BLaER1 (cell line): ENCODE measurements at regions not wholly inside any gene's neighbourhood (a gene's known extent, or its start where the extent isn't known, plus 50 kb on each side); places are given as distances from the start of the nearest gene placed in this dataset.

Experiments used
- H3K27ac ChIP-seq: shearing (Covaris generic); formaldehyde crosslinking; 2 replicates; pipeline ENCODE4 v1.8.1; 2022
- H3K27me3 ChIP-seq: shearing (Covaris generic); formaldehyde crosslinking; 2 replicates; pipeline ENCODE4 v1.8.1; 2022
- H3K36me3 ChIP-seq: shearing (Covaris generic); formaldehyde crosslinking; 2 replicates; pipeline ENCODE4 v1.8.1; 2022
- H3K4me1 ChIP-seq: shearing (Covaris generic); formaldehyde crosslinking; 2 replicates; pipeline ENCODE4 v1.8.1; 2022
- H3K4me2 ChIP-seq: shearing (Covaris generic); formaldehyde crosslinking; 2 replicates; pipeline ENCODE4 v1.8.1; 2022
- H3K4me3 ChIP-seq: shearing (Covaris generic); formaldehyde crosslinking; 2 replicates; pipeline ENCODE4 v1.8.1; 2022
- H3K9ac ChIP-seq: shearing (Covaris generic); formaldehyde crosslinking; 2 replicates; pipeline ENCODE4 v1.8.1; 2022
- H3K9me3 ChIP-seq: shearing (Covaris generic); formaldehyde crosslinking; 2 replicates; pipeline ENCODE4 v1.8.1; 2022
- H4K20me1 ChIP-seq: shearing (Covaris generic); formaldehyde crosslinking; 2 replicates; pipeline ENCODE4 v1.8.1; 2022
- Cebpa-rat ChIP-seq: shearing (Covaris generic); IDR thresholded peaks from 2 replicates; pipeline ENCODE4 v1.8.1; 2022

DNA sequence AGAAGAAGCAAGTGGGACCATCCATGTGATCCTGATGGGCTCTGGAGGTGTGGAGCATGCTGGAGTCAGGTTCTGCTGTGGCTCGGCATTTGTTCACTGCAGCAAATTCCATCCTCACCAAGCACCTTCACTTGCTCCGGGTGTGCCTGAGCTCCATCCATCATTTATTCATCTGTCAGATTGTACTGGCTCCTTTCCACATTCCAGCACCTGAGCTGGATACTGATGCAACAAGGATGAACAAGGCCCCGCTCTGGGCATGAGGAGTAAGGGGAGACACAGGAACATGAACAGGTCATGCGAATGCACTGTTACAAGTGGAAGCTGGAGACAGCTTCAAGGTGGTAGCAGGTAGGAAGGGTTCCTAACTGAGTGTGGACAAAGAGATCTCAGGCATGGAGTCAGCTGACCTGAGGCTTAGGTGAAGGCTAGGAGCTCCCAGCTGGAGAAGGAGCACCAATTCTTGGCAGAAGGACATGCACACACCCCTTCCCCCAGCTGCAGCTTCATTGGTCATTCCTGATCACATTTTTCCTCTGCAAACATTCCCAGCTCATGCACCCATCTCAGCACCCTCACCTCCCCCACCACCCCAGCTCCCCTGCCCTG is 133.7 kb upstream of the ZMIZ1 start:
- H3K36me3 ChIP-seq, result no peaks in the 10 kb centered on the region
- H3K4me1 ChIP-seq, result no peaks in the 10 kb centered on the region
- no peaks in the 10 kb centered on the region for H4K20me1 ChIP-seq
- no peak for TF ChIP-seq Cebpa-rat
- H3K9ac ChIP-seq, result no peak overlapping the region
- no peaks in the 10 kb centered on the region for H3K27me3 ChIP-seq
- no peaks in the 10 kb centered on the region for H3K9me3 ChIP-seq
- H3K4me2 ChIP-seq, result no peak overlapping the region
- H3K27ac ChIP-seq, result no peak overlapping the region
- no peak overlapping the region for H3K4me3 ChIP-seq

- H3K27ac ChIP-seq, result no peak overlapping the region
- no peaks in the 10 kb centered on the region for H3K4me1 ChIP-seq
- no peak overlapping the region for H3K4me2 ChIP-seq
These were observed 132.9 kb upstream of the ZMIZ1 start for GRCh38 chr10:78935697-78936407.

DNA sequence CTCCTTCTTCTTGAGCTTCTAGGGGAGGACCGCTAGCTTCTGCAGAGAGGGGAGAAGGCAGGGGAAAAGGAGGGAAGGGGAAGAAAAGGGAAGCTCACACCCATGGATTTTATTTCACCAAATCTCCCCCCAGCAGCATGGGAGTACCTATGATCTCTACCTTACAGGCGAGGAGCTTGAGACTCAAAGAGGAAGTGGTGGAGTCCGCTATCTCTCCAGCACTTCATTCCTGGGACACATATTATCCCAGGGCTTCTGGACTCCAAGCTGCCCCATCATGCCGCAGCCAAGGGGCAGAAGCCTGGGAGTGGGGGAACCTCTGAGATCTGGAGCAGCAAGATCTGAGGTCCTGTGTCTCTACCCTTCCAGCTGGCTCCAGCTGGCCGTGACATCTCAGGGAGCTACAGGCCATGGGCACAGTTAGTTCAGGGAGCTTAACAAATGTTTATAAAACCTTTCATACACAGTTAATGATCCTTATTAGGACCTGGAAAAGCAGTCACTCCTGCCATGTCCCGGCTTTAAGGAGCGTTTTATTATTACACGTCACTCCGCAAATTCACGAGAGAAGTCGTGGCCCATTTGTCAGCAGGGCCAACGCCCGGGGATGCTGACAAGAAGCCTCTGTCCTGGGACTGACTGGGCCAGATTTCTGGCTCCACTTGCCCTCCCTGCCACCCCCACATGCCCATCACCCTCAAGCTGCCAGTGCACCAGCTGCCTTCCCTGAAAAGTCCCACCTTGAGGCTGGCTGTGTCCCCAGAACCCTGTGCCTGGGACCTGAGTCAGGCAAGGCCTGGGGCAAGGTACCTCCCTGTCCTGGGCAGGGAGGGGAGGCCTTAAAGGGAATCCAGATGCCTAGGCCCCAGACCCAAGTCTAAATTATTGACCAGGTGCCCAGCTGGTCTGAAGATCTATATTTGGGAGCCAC is 132.1 kb upstream of the ZMIZ1 start:
- no peaks in the 10 kb centered on the region for H3K27me3 ChIP-seq
- no peak overlapping the region for H3K27ac ChIP-seq
- no peaks in the 10 kb centered on the region for H3K9me3 ChIP-seq
- no peaks in the 10 kb centered on the region for H4K20me1 ChIP-seq
- H3K9ac ChIP-seq, result no peak overlapping the region
- H3K4me2 ChIP-seq, result no peak overlapping the region
- no peak overlapping the region for H3K4me3 ChIP-seq
- H3K36me3 ChIP-seq, result no peaks in the 10 kb centered on the region
- TF ChIP-seq Cebpa-rat, result no peak
- H3K4me1 ChIP-seq, result no peaks in the 10 kb centered on the region

More at GRCh38 chr10:78935697-78936407, 132.9 kb upstream of the ZMIZ1 start:
- Histone ChIP-seq H3K9me3 (no peaks in the 10 kb centered on the region), H3K27me3 (no peaks in the 10 kb centered on the region), H3K36me3 (no peaks in the 10 kb centered on the region), H3K9ac (no peak overlapping the region), H3K4me3 (no peak overlapping the region), H4K20me1 (no peaks in the 10 kb centered on the region)
- no peak for TF ChIP-seq Cebpa-rat

GRCh38 chr10:78937393-78937792 is 131.4 kb upstream of the ZMIZ1 start:
- no peak overlapping the region for H3K27ac ChIP-seq
- H3K4me2 ChIP-seq, result no peak overlapping the region
- H3K4me3 ChIP-seq, result no peak overlapping the region

GRCh38 chr10:78937800-78938694 is 130.7 kb upstream of the ZMIZ1 start:
- Histone ChIP-seq H3K27me3 (no peaks in the 10 kb centered on the region), H3K9me3 (peaks cover 5% of the 10 kb centered on the region; the same call in 1 of the 2 replicates), H3K4me2 (no peak overlapping the region), H3K36me3 (no peaks in the 10 kb centered on the region), H3K4me3 (no peak overlapping the region), H3K27ac (no peak overlapping the region), H3K9ac (no peak overlapping the region), H3K4me1 (no peaks in the 10 kb centered on the region), H4K20me1 (no peaks in the 10 kb centered on the region)
- no peak for TF ChIP-seq Cebpa-rat

More at GRCh38 chr10:78937393-78937792, 131.4 kb upstream of the ZMIZ1 start:
- no peaks in the 10 kb centered on the region for H4K20me1 ChIP-seq
- no peak for TF ChIP-seq Cebpa-rat
- H3K27me3 ChIP-seq, result no peaks in the 10 kb centered on the region
- no peaks in the 10 kb centered on the region for H3K4me1 ChIP-seq
- no peaks in the 10 kb centered on the region for H3K36me3 ChIP-seq
- H3K9me3 ChIP-seq, result no peaks in the 10 kb centered on the region
- H3K9ac ChIP-seq, result no peak overlapping the region

- no peak overlapping the region for H3K4me2 ChIP-seq
- H3K36me3 ChIP-seq, result no peaks in the 10 kb centered on the region
- H3K4me3 ChIP-seq, result no peak overlapping the region
- no peak overlapping the region for H3K9ac ChIP-seq
- TF ChIP-seq Cebpa-rat, result no peak
- H3K4me1 ChIP-seq, result no peaks in the 10 kb centered on the region
- 0 out of 2 replicates have a peak, but pooled peaks cover under 1% of the 10 kb centered on the region for H3K27me3 ChIP-seq
- H3K27ac ChIP-seq, result no peak overlapping the region
- no peaks in the 10 kb centered on the region for H4K20me1 ChIP-seq
- H3K9me3 ChIP-seq, result peaks cover 9% of the 10 kb centered on the region; the same call in 1 of the 2 replicates
These were observed 129.8 kb upstream of the ZMIZ1 start for GRCh38 chr10:78938695-78939672.

GRCh38 chr10:78942091-78942501 is 126.7 kb upstream of the ZMIZ1 start:
- Histone ChIP-seq H3K27me3 (peaks cover 27% of the 10 kb centered on the region), H3K9me3 (peaks cover 9% of the 10 kb centered on the region; the same call in 1 of the 2 replicates), H3K27ac (no peak overlapping the region), H3K36me3 (no peaks in the 10 kb centered on the region), H3K4me1 (no peaks in the 10 kb centered on the region), H3K4me2 (no peak overlapping the region), H3K9ac (no peak overlapping the region), H3K4me3 (no peak overlapping the region), H4K20me1 (peaks cover 22% of the 10 kb centered on the region; the same call in 1 of the 2 replicates)
- no peak for TF ChIP-seq Cebpa-rat

GRCh38 chr10:78944723-78945312 is 123.9 kb upstream of the ZMIZ1 start:
- Histone ChIP-seq H3K9ac (no peak overlapping the region), H3K9me3 (peaks cover 9% of the 10 kb centered on the region; the same call in 1 of the 2 replicates), H3K36me3 (no peaks in the 10 kb centered on the region), H3K4me3 (no peak overlapping the region), H3K4me2 (no peak overlapping the region), H3K4me1 (0 out of 2 replicates have a peak, but pooled peaks cover 3% of the 10 kb centered on the region), H3K27ac (no peak overlapping the region), H4K20me1 (peaks cover 38% of the 10 kb centered on the region), H3K27me3 (peaks cover 51% of the 10 kb centered on the region)
- TF ChIP-seq Cebpa-rat, result no peak
